NOMO-1 treated with DMSO at 0.1 percent for 48 hours (cell line): ENCODE measurements at regions not wholly inside any gene's neighbourhood (a gene's known extent, or its start where the extent isn't known, plus 50 kb on each side); places are given as distances from the start of the nearest gene placed in this dataset.
"Not testable (repeated sequence)": the region's sequence is repeated elsewhere in the genome, so short reads cannot be mapped to it uniquely, and the experiment has no call there.

Source experiments
- DNase-seq: peaks from one replicate; lab custom pipeline; 2025; ENCODE audit not compliant: unreplicated experiment; lab: John Stamatoyannopoulos, UW

- DNase-seq: no peak
Observed at GRCh38 chrX:93468075-93468474, 205.3 kb downstream of the NAP1L3 start.

GRCh38 chrX:93466383-93466782, 207.0 kb downstream of the NAP1L3 start:
- DNase-seq: no peak

- no peak for DNase-seq
Observed at GRCh38 chrX:93461060-93461459, 212.3 kb downstream of the NAP1L3 start.

- DNase-seq: no peak
Observed at GRCh38 chrX:93454509-93454908, 218.9 kb downstream of the NAP1L3 start.

- not testable (repeated sequence) for DNase-seq
Observed at GRCh38 chrX:93434721-93435120, 238.7 kb downstream of the NAP1L3 start.

- DNase-seq: no peak
Observed at GRCh38 chrX:93428497-93428896, 244.9 kb downstream of the NAP1L3 start.

GRCh38 chrX:93422693-93423092, 250.7 kb downstream of the NAP1L3 start:
- DNase-seq: peak; percentile 29

GRCh38 chrX:93420525-93421082, 252.8 kb downstream of the NAP1L3 start:
- DNase-seq: no peak

- DNase-seq: no peak
Observed at GRCh38 chrX:93420090-93420489, 253.3 kb downstream of the NAP1L3 start.

GRCh38 chrX:93419642-93420041, 253.7 kb downstream of the NAP1L3 start:
- no peak for DNase-seq

GRCh38 chrX:93404121-93404520, 269.3 kb downstream of the NAP1L3 start:
- no peak for DNase-seq

- no peak for DNase-seq
Observed at GRCh38 chrX:93354651-93355050, 318.7 kb downstream of the NAP1L3 start.

GRCh38 chrX:93346309-93346708, 327.1 kb downstream of the NAP1L3 start:
- no peak for DNase-seq

GRCh38 chrX:93344287-93344686, 329.1 kb downstream of the NAP1L3 start:
- not testable (repeated sequence) for DNase-seq

- DNase-seq: no peak
Observed at GRCh38 chrX:93332329-93332728, 341.0 kb downstream of the NAP1L3 start.

- DNase-seq: no peak
Observed at GRCh38 chrX:93322110-93322509, 351.3 kb downstream of the NAP1L3 start.

GRCh38 chrX:93319609-93320008, 353.8 kb downstream of the NAP1L3 start:
- DNase-seq: no peak
